ENCODE measurements at regions not wholly inside any gene's neighbourhood (a gene's known extent, or its start where the extent isn't known, plus 50 kb on each side); places are given as distances from the start of the nearest gene placed in this dataset.
"Not testable (repeated sequence)": the region's sequence is repeated elsewhere in the genome, so short reads cannot be mapped to it uniquely, and the experiment has no call there.

GRCh38 chr19:30066781-30067759, 125.0 kb downstream of the URI1 start:
- no peaks in the 10 kb centered on the region for H4K20me1 ChIP-seq (ENCODE audit: control insufficient read depth, insufficient read depth, low read length, poor library complexity, severe bottlenecking)
- ChIA-PET POLR2A (no interaction called here), CTCF (no interaction called here)
- H3K4me3 ChIP-seq (ENCODE audit: control extremely low read depth in 1 of 5, extremely low read depth in 1 of 5, insufficient read depth in 1 of 5, low read depth in 2 of 5, low read length in 4 of 5) = no peak overlapping the region
- H3K79me2 ChIP-seq (ENCODE audit: control insufficient read depth, insufficient read depth, low read length) = no peaks in the 10 kb centered on the region
- no peak overlapping the region for H3K9ac ChIP-seq (ENCODE audit: low read length)
- H3K27me3 ChIP-seq (replicated peaks in 1 of 4; ENCODE audit: control extremely low read depth in 1 of 4, control insufficient read depth in 3 of 4, insufficient read depth in 4 of 4, low read length in 3 of 4) = peaks cover 0 to 5% (median 0%) of the 10 kb centered on the region in 4 experiments
- intact Hi-C loops (cut with micrococcal nuclease) = no loop called here
- Mint-ChIP-seq H3K27me3 (no peaks in the 10 kb centered on the region), H3K9me3 (ENCODE audit: insufficient read depth) (peaks cover 2% of the 10 kb centered on the region), H3K27ac (no peak overlapping the region), H3K4me3 (no peak overlapping the region), H3K4me1 (no peaks in the 10 kb centered on the region)
- no peaks in the 10 kb centered on the region for H3K4me1 ChIP-seq (ENCODE audit: control insufficient read depth in 2 of 2, insufficient read depth in 2 of 2, low read length in 2 of 2)
- 56% methylated on average over 8 of the region's 10 CpGs for WGBS (ENCODE audit: insufficient coverage)
- TF ChIP-seq EZH2 (IDR thresholded peaks at IDR 0.05; ENCODE audit: borderline replicate concordance, insufficient read depth, low read depth, low read length, poor library complexity, severe bottlenecking) = no peak
- TF ChIP-seq, protein P1, sequence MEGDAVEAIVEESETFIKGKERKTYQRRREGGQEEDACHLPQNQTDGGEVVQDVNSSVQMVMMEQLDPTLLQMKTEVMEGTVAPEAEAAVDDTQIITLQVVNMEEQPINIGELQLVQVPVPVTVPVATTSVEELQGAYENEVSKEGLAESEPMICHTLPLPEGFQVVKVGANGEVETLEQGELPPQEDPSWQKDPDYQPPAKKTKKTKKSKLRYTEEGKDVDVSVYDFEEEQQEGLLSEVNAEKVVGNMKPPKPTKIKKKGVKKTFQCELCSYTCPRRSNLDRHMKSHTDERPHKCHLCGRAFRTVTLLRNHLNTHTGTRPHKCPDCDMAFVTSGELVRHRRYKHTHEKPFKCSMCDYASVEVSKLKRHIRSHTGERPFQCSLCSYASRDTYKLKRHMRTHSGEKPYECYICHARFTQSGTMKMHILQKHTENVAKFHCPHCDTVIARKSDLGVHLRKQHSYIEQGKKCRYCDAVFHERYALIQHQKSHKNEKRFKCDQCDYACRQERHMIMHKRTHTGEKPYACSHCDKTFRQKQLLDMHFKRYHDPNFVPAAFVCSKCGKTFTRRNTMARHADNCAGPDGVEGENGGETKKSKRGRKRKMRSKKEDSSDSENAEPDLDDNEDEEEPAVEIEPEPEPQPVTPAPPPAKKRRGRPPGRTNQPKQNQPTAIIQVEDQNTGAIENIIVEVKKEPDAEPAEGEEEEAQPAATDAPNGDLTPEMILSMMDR (IDR thresholded peaks at IDR 0.05) = no peak
- H2AFZ ChIP-seq (ENCODE audit: insufficient read depth, low read depth, low read length, poor library complexity, severe bottlenecking) = no peak overlapping the region
- H3K9me3 ChIP-seq (ENCODE audit: control extremely low read depth in 1 of 3, control insufficient read depth in 2 of 3, insufficient read depth in 1 of 3, low read length in 2 of 3) = no peaks in the 10 kb centered on the region
- DNase-seq (no peak), ATAC-seq (ENCODE audit: low read depth) (no peak)
- H3K4me2 ChIP-seq (replicated peaks; ENCODE audit: low read depth, low read length, poor library complexity, severe bottlenecking) = no peak overlapping the region
- no peak overlapping the region for H3K27ac ChIP-seq (ENCODE audit: low read length in 2 of 2)
- no peaks in the 10 kb centered on the region for H3K36me3 ChIP-seq (replicated peaks in 1 of 2; ENCODE audit: control extremely low read depth in 1 of 2, control insufficient read depth in 1 of 2, extremely low read depth in 1 of 2, insufficient read depth in 2 of 2, low read length in 1 of 2)

DNA sequence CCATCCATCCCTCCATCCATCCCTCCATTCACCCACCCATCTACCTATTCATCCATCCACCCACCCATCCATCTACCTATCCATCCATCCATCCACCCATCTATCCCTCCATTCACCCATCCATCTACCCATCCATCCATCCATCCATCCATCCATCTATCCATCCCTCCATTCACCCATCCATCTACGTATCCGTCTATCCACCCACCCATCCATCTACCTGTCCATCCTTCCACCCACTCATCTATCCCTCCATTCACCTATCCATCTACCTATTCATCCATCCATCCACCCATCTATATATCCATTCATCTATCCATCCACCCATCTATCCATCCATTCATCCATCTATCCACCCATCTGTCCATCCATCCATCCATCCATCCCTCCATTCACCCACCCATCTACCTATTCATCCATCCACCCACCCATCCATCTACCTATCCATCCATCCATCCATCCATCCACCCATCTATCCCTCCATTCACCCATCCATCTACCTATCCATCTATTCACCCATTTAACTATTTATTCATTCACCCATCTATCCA, 126.0 kb downstream of the URI1 start:
- H3K9me3 ChIP-seq (ENCODE audit: control extremely low read depth in 1 of 3, control insufficient read depth in 2 of 3, insufficient read depth in 1 of 3, low read length in 2 of 3); H3K36me3 ChIP-seq (replicated peaks in 1 of 2; ENCODE audit: control extremely low read depth in 1 of 2, control insufficient read depth in 1 of 2, extremely low read depth in 1 of 2, insufficient read depth in 2 of 2, low read length in 1 of 2); CTCF ChIA-PET; H3K79me2 ChIP-seq (ENCODE audit: control insufficient read depth, insufficient read depth, low read length); H3K9ac ChIP-seq (ENCODE audit: low read length); H3K27me3 Mint-ChIP-seq; intact Hi-C loops (cut with micrococcal nuclease); H3K4me1 Mint-ChIP-seq; H3K4me3 Mint-ChIP-seq; H3K27ac ChIP-seq (ENCODE audit: low read length in 2 of 2); DNase-seq; H2AFZ ChIP-seq (ENCODE audit: insufficient read depth, low read depth, low read length, poor library complexity, severe bottlenecking); H3K4me3 ChIP-seq (ENCODE audit: control extremely low read depth in 1 of 5, extremely low read depth in 1 of 5, insufficient read depth in 1 of 5, low read depth in 2 of 5, low read length in 4 of 5); H4K20me1 ChIP-seq (ENCODE audit: control insufficient read depth, insufficient read depth, low read length, poor library complexity, severe bottlenecking); H3K4me1 ChIP-seq (ENCODE audit: control insufficient read depth in 2 of 2, insufficient read depth in 2 of 2, low read length in 2 of 2); H3K9me3 Mint-ChIP-seq (ENCODE audit: insufficient read depth); POLR2A ChIA-PET; ATAC-seq (ENCODE audit: low read depth); H3K27ac Mint-ChIP-seq; H3K4me2 ChIP-seq (replicated peaks; ENCODE audit: low read depth, low read length, poor library complexity, severe bottlenecking); H3K27me3 ChIP-seq (replicated peaks in 1 of 4; ENCODE audit: control extremely low read depth in 1 of 4, control insufficient read depth in 3 of 4, insufficient read depth in 4 of 4, low read length in 3 of 4): not testable (repeated sequence)
- WGBS (ENCODE audit: insufficient coverage) = 98% methylated on average over 2 of the region's 2 CpGs
